GM21526 (cell line): ENCODE measurements at regions not wholly inside any gene's neighbourhood (a gene's known extent, or its start where the extent isn't known, plus 50 kb on each side); places are given as distances from the start of the nearest gene placed in this dataset.

Experiments
- ATAC-seq: cut with Tn5 transposase; IDR thresholded peaks from one replicate; pipeline ENCODE4 v1.9.1; 2021; ENCODE audit warnings: moderate library complexity; ENCODE audit not compliant: unreplicated experiment, low FRiP score

DNA sequence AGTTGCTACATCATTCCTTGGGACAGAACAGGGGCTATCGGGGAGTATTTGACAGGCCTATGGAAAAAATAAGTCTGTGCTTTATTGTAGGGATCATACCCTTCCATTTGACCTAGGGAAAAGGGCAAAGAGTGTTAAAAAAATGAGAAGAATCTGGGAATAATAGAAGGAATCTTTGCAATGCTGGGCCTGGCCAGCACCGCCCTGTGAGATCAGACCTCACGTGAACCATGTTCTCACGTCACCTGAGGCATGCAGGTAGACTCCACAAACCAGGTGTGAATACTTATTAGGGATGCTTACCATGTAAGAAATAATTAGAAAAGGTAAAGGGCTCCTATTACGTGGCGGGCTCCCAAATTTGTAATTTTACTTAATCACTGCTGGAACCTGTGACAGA lies 177.5 kb upstream of the GATA6 start:
- no peak for ATAC-seq

GRCh38 chr18:21996351-21996826 lies 173.0 kb upstream of the GATA6 start:
- no peak for ATAC-seq

GRCh38 chr18:21997207-21998143 lies 171.9 kb upstream of the GATA6 start:
- ATAC-seq = no peak

- ATAC-seq = no peak
Observed at GRCh38 chr18:21998486-21998885, 170.9 kb upstream of the GATA6 start.

GRCh38 chr18:22001912-22002487 lies 167.4 kb upstream of the GATA6 start:
- no peak for ATAC-seq

- no peak for ATAC-seq
Observed at GRCh38 chr18:22005191-22005841, 164.1 kb upstream of the GATA6 start.

GRCh38 chr18:22006458-22006857 lies 162.9 kb upstream of the GATA6 start:
- ATAC-seq = no peak

GRCh38 chr18:22009242-22009641 lies 160.1 kb upstream of the GATA6 start:
- ATAC-seq = no peak

- no peak for ATAC-seq
Observed at GRCh38 chr18:22013993-22014392, 155.4 kb upstream of the GATA6 start.

DNA sequence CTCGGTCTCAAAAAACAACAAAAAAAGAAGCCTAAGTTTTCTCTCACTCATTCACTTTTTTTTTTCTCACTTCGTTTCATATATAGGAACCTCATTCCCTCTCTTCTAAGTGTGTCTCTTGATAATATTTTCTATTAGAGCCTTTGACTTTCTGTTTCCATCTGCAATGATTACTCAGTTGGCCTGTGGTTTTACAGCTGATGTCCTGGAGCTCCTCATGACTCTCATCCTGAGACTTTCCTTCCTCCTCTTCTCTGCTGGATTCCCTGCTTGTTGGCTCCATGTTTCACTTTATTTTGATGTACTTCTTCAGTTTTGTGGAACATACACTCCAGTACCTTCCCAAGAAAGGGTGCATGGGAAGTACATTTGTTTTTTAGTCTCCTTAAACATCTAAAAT lies 154.2 kb upstream of the GATA6 start:
- ATAC-seq = no peak

GRCh38 chr18:22018366-22018765 lies 151.0 kb upstream of the GATA6 start:
- no peak for ATAC-seq

DNA sequence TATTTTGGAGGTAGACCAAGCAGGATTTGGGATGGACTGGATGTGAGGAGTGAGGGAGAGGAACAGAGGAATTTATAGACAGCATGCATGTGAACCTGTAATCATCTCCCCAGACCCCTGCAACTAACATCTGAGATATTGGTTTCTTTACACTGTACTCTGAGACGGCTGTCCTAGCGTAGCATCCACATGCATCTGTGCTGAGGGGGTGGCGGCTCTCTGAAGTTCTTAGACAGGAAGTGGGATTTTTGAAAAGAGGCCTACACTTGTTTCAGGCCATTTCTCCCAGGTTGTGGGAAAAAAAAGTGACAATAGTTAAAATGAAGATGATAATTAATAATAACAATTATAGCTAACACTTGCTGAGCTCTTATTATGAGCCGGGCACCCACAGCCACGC lies 150.2 kb upstream of the GATA6 start:
- no peak for ATAC-seq

DNA sequence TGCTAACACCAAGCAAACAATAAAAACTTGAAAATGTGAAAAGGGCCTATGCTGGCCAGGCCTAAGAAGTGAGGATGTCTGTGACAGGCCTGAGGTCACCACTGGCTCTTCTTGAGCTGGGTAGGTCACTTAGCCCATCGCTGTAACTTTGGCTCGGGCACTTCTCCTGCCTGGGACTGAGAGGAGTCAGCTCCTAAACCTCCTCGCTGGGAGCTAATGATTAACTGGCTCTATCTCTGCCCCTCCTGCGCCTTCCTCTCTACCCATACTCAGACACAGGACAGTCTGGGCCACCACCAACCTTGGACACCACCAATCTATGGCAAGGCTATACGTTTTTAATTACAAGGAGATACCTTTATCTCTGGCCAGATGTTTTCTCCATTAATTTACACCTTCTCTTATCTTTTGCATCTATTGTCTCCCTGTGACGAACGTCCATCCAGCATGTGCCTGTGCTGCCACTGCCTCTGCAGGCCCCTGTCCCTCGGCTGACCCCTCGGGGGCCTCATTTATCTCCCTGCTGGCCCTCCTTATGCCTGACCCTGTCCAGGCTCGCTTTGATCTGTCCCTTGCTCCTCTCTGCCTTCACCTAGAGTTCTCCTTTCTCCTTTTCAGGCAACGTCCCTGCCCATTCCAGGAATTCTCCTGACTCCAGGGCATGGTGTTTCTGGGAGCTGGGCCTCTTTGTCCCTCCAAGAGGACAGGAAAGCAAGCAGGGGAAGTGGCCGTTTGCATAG lies 149.1 kb upstream of the GATA6 start:
- no peak for ATAC-seq

DNA sequence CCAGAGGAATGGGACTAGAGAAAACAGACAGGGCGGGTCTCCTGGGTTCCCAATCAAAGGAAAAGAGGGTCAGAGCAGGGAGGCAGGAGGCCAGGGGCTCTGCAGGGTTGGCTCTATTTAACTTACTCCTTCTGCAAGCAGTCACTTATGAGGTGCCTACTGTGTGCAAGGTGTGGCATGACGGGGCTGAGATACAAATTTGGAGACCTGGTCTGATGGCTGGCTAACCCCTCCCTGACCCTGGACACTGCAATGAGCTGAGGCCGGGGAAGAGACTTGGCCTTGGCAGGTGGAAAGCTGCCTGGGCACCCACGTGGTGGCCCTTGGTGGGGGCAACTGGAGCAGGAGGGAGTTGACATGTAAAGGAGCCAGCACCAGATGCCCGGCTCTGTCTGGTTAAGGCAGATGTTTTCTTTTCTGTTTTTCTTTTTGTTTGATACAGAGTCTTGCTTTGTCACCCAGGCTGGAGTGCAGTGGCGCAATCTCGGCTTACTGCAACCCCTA lies 148.5 kb upstream of the GATA6 start:
- no peak for ATAC-seq

GRCh38 chr18:22021701-22022100 lies 147.7 kb upstream of the GATA6 start:
- ATAC-seq = no peak

DNA sequence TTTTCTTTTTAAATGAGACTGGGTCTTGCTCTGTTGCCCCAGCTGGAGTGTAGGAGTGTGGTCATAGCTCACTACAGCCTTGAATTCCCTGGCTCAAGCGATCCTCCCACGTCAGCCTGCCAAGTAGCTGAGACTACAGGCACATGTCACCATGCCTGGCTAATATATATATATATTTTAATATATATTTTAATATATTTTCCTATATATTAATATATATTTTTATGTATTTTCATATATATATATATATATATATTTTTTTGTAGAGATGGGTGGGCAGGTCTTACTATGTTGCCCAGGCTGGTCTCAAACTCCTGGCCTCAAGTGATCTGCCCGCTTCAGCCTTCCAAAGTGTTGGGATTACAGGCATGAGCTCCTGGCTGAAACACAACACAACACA lies 144.5 kb upstream of the GATA6 start:
- no peak for ATAC-seq

GRCh38 chr18:22026362-22026761 lies 143.0 kb upstream of the GATA6 start:
- no peak for ATAC-seq

- no peak for ATAC-seq
Observed at GRCh38 chr18:22026889-22027288, 142.5 kb upstream of the GATA6 start.

DNA sequence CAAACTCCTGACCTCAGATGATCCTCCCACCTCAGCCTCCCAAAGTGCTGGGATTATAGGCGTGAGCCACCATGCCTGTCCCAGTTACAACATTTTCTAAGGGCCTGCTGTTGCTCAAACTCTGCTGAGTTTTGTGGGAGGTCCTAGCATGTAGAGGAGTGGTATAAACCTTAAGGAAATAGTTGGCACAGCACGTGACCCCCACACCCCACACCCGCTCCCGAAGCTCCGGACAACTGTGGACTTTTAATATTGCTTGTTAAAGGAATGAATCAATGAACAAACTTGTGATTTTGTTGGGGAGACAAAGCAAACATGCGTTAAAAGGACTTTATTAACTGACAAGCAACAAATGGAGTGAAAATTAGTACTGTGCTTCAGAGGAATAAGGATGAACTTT lies 137.8 kb upstream of the GATA6 start:
- no peak for ATAC-seq

GRCh38 chr18:22032392-22032961 lies 136.9 kb upstream of the GATA6 start:
- ATAC-seq = no peak
